HG03378 (cell line): ENCODE measurements at regions not wholly inside any gene's neighbourhood (a gene's known extent, or its start where the extent isn't known, plus 50 kb on each side); places are given as distances from the start of the nearest gene placed in this dataset.

Experiments
- ATAC-seq: cut with Tn5 transposase; IDR thresholded peaks from one replicate; pipeline ENCODE4 v1.9.1; 2021; ENCODE audit warnings: mild to moderate bottlenecking, moderate library complexity; ENCODE audit not compliant: unreplicated experiment

DNA sequence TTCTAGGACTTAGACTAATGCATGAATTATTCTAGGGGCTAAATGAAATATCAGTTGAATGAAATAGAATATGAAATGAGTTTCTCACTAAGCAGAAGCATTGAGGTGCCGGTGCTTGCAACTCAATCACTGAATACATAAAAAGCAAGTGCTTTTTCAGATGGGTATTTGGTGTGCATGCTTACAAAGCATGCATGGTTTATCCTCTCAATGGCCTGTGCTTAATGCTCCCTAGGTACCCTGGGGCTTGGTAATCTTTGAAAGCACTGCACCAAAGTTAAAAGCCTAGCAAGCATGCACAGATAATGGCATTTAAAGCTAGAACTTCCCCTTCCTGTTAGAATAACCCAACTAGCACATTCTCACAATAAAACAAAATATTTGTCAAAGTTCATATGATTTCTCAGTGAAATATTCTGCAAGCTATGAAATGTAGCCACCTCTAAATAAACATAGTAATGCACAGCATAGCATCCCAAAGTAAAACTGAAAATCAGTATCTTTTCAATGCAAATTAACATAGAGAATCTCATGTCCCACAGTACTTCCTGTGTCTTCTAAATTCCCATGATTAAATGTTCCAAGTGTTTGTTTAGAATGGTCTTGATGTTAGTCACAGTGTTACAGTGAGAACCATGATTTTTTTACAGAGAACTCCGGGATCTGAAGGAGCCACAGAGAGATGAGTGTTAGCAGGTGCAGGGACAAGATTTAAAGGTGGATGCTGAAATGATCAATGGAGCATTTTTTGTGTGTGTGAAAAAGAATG is 143.4 kb upstream of the CDH6 start:
- ATAC-seq, result no peak

DNA sequence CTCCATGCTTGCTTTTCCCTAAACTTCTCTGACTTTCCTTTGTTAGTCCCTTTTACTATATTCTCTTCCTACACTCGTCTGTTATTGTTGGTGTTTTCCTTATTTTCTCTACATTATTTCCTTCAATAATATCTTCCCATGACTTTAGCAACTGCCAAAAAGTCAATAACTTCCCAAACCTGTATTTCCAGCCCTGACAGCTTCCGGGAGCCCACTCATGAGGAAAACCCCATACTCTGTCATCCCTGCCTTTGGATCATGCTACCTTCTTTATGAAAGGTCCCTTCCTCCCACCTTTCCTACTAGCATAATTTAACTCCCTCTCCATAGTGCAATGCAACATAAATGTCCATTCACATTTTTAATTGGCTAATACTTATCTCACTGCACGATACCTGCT is 144.0 kb upstream of the CDH6 start:
- no peak for ATAC-seq

DNA sequence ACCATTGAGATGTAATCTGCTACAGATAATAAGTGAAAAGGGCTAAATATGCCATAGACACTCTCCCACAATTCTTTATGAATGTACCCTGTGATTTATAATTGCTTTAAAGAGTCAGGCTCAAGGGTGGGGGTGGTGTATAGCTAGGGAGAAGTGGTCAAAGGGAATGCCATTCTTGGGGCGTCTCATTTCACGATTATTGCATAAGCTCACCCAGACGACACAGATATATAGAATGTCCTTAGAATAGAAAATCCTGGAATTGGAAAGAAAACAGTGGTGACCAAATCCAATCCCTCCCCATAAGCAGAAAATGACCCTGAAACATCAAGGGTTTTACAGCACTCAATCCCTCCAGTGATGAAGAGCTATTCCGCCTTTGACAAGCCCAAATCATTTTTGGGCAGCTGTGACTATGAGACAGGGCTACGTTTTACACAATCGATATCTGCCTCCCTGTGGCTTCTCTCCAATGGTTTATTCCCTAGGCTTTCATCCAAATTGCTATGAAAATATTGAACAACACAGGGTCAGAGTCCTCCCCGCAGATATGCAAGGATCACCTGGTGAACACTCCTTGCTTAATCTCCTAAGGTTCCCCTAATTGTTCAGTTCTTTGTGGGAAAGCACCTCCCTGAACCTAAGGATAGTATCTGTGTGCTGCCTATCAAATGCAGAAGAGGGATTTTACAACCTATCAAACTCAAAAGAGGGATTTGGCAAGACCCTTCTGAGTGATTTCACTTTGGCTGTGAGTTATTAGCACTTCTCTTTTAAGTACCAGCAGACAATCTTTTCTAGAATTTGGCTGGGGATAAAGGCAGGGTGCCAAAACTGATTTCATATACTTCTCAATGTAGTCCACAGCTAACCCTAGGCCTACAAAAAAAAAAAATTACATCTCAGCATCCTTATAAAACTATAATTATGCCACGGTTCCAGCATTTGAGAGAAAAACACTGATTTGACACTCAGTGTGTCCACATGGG is 144.9 kb upstream of the CDH6 start:
- ATAC-seq, result no peak

DNA sequence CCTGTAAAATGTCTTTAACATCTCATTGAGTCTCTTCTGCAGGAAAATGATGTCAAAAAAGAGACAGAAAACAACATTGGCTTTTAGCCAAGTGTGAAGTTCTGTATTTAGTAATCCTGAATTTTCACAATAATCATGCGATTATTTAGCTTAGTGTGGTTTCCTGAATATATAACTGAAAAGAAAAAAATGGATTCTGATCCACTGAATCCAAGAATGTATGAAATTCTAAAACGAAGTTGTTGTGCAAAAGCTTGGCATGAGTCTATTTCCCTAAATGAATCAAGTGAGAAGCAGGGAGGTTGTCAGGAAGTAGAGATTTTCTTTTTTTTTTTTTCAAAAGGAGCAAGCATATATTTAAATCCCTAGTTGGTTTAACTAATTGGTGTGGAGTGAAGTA is 145.9 kb upstream of the CDH6 start:
- ATAC-seq, result no peak

DNA sequence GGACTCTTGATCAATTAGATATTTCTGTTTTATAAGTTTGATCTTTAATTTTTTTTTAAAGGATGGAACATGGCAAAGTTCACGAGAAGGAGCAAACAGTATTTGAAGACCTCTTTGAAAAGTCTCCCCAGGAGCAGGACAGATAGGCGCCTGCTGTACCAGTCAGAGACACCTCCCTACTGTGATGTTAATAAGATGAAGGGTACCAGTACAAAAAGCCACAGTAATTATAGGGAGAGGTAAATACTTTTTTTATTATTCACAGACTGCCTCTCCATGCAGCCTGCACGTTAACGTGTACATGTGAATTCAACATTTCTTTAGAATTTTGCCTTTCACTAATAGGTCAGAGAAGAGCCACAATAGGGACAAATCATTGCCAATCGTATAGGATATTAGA is 146.5 kb upstream of the CDH6 start:
- no peak for ATAC-seq

DNA sequence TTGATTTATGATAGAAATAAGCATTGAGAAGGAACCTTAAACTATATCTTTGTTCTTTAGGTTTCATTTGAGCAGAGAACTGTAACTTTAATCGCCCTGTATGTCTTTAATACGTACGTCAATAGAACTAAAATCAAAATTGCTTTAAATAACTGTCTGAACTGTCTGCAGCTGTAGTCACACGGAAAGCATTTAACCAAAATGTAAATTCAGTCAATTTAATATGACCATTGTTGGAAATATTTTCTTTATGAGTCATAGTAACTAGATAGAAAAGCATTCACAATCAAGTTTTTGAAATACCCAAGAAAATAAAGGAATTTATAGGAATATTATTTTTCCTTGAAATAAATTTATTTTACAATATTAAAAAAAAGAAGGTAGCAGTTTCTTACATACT is 157.1 kb upstream of the CDH6 start:
- no peak for ATAC-seq

DNA sequence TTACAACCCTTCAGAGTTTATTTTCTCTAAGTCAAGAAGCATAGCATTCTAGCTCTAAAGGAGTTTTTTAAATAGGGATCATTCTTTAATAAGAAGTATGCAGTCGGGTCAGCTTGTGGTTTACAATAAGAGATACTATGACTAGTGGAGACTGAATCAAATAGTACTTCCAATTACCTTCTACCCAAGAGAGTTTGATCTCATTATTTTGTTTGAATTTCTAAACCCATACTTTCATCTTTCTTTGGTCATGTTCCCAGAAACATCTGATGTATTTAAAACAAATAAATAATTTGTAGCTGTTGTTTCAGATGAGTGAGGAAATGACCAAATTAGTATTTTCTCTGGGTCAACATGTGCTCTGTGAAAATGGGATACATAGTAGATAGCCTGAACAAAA is 160.2 kb upstream of the CDH6 start:
- ATAC-seq, result no peak

DNA sequence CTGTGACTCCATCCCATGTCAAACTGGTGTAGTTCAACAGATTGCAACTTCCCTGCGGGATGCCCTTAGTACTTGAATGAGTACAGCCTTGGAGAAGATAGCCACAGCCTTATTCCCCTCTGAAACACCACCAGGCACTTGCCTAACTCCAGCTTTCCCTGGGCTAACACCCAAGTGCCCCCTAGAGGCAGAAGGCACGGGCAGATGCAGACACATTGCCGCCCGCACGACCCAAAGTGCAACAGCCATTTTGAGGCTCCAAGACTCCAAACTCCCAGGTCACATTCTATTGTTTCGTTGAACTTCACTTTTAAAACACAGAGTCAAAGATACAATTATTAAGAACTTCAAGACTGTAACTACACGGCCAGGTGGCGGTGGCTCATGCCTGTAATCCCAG is 163.6 kb upstream of the CDH6 start:
- no peak for ATAC-seq

DNA sequence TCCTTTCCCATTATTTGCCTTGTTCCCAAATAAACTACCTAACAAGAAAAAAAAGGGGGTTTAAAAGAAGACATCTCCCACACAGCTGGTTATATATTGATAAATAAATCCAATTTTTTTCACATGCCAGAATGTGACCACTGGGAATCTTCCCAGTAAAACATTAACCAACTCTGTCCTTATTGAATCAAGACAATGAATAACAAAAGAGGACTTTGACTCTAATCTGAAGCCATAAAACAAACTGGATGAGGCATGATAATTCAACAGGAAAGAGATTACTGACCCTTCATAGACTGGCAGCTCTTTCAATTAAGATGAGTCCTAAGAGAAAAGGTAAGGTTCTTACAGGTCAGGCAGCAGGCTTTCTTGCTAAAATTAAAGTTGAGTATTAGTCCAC is 165.8 kb upstream of the CDH6 start:
- no peak for ATAC-seq

DNA sequence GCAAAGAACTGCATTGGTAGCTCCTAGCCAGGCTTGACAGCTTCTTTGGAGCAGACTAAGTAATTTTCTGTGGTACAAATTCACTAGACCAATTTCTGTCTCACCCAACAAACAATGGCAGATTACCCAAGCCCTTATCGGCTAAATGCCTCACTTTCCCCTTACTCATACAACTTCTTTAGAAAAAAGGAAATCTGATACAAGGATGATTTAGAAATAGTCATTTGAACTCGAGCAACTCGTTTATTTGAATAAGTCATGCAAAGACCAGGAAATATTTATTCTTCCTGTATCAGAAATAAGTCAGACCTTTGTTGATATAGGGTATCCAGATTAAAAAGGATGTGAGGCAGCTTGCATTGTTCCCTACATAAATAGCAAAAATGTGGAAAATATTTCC is 170.4 kb upstream of the CDH6 start:
- no peak for ATAC-seq

DNA sequence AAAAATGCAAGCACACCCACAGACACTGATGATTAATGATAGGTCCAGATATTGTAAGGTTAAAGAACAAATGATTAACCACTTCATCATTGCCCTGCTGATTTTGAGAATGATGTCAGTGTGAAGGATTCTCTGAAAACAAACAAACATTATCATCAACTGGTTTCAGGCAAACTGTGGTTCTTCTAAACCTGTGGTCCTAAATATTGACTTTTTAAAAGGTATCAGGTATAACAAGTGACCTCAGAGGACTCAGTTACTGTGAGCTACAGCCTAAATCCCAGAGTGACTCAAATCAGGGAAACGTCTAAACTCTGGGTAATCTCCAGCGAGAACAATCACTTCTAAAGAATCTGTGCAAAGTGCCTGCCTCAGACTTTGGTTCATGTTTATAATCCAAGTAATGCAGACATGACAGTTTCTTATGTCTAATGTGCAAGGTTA is 172.3 kb upstream of the CDH6 start:
- ATAC-seq, result no peak

DNA sequence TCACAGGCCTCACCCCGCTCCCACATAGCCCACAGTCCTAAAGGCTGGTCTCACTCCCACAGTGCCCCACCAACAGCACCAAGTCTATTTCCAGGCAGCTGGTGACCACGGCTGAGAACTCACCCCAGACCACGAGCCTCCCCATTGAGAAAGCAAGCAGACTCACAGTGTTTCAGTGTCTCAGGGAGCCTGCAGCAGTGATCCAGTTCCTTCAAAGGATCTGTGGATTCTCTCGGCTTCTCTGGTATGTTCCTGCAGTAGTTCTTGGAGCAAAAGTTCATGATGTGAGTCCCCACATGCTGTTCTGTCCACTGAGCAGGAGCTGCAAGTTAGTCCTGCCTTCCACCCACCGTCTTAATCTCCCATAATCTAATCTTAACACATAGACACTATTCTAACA is 185.3 kb upstream of the CDH6 start:
- no peak for ATAC-seq

DNA sequence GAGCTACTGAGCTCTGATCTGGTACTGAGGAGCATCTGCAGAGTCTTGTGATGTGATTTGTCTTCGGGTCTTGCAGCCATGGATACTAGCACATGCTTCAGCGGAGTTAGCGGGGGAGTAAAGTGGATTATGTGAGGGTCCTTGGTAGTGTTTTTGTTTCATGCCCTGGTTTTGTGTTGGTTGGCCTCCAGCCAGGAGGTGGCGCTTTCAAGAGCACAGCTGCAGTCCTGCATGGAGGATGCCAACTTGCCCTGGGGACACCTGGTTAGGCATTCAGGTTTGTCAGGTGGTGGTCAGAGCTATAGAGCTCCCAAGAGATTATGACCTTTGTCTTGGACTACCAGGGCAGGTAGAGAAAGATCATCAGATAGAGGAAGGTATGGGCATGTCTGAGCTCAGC is 185.8 kb upstream of the CDH6 start:
- ATAC-seq, result no peak

DNA sequence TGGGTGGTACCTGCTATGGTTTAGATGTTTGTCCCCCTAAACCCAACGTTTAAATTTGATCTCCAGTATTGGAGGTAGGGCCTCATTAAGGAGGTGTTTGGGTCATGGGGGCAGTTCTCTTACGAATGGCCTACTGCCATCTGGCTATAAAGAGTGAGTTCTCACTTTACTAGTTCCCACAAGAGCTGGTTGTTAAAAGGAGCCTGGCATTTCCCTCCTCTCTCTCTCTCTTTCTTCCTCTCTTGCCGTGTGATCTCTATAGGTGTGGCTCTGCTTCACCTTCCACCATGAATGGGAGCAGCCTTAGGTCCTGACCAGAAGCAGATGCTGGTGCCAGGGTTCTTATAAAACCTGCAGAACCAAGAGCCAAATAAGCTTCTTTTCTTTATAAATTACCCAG is 193.2 kb upstream of the CDH6 start:
- ATAC-seq, result no peak

DNA sequence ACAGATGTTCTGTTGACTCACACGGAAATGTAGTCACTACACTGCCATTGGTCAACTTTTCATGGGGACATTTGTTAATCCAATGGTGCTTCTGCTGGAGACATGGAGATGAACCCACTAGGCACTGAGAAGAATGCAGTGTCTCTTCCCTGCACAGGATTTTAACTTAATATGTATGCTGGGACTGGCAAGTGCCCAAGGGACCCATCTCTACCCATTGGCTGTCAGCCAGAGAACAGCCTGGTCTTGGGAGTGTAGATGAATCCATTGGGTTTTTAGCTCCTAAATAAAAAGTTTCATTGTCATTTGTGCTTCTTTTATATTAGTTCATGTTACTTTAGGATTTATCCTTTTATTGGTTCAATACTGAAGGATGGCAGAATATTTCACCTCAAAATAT is 195.8 kb upstream of the CDH6 start:
- no peak for ATAC-seq

DNA sequence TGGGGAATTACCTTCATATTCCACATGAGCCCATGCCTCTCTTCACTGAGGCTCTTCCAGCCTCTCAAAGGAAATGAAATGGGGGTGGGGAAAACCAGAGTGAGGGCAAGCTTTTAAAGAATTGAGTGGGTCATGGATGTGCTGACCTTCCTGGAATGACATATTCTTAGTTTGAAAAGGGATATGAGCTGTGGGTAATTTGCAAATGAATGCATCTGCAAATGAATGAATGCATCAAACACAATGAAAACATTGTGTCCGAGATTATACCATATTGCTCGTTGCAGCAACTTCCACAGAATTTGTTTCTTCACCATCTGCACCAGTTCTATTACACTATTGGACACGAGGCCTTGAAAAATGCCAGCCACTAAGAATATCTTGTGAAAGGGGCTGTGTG is 198.6 kb upstream of the CDH6 start:
- no peak for ATAC-seq

DNA sequence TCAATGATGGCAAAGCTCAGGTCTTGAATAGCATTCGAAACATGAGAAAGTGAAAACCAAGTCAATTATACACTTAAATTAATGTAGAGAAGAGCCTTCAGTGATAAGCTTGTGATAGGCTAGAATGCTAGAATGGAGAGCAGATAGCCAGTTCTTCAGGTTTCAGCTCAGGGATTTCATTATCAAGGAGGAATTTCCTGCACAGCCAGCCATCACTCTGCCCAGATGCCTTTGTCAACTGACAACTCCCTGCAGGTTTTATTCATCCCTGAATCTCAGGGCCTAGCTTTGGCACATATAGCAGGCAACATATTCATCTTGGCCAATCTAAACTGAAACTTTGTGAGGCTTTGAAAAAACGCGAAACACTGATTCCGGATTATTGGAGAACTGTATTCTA is 199.3 kb upstream of the CDH6 start:
- no peak for ATAC-seq

DNA sequence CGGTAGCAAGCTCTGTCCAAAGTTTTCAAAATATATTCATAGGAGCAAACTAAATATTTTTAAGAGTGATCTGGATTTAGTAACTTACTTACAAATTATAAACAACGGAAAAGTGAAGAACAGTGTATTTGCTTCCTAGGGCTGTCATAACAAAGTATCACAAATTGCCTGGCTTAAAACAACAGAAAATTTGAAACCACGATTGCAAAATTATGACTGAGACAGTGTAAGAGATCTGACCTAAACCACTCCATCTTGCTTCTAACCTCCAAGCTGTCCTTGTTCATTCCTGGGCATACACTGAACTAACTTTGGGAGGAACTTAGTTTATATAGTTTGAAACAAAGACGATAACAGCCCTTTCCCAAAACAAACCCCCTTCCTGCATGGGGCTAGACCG is 202.0 kb upstream of the CDH6 start:
- ATAC-seq, result no peak

DNA sequence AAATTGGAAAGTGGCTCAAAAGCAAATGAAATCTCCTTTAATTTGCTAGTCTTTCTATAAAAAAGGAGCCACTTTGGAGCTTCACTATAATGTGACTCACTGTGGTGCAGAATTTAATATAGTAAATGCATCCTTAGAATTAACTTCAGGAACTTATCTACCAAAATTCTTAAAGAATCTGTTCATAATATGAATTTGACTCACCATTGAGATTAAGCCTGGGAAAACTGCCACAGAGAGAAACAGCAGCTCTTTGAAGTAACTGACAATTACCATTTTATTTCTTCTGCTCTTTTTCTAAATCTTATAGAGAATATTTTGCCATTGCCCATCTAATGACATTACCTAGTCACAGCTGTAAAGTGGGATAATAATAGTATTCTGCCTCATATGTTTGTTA is 211.9 kb upstream of the CDH6 start:
- ATAC-seq, result no peak

DNA sequence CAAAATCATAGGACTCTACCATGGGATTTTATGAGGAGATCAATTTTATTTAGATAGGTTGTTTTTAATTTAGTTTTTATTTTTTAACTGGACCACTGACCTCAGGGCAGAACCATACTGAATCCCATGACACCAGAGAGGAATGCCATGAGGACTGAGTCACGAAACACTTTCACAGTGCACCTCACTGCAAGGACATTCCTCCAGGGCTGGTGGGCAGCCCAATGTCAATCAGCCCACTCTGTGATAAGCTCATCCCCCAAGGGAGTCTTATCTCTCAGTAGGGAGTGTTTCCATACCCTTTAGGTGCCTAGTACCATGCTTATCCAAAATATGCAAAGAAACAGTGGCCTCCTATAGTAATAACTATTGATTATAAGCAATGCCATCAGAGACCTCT is 224.5 kb upstream of the CDH6 start:
- ATAC-seq, result no peak

DNA sequence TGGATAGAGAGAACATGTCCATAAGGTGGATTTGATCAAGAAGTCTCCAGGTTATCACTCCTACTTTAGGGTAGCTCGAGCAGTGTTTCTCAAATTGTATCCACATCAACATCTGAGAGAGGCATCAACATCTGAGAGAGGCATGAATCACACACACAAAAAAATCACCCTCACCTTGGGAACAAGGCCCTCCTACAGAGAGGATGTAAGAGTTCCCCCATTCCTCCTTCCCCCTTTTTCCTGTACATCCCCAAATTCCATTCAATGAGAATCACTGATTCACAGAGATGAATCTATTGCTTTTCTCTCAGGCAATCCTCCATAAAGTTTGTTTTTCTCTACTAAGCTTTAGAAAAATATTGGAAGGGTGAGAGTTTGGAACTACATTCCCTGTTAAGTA is 233.4 kb upstream of the CDH6 start:
- ATAC-seq, result no peak

DNA sequence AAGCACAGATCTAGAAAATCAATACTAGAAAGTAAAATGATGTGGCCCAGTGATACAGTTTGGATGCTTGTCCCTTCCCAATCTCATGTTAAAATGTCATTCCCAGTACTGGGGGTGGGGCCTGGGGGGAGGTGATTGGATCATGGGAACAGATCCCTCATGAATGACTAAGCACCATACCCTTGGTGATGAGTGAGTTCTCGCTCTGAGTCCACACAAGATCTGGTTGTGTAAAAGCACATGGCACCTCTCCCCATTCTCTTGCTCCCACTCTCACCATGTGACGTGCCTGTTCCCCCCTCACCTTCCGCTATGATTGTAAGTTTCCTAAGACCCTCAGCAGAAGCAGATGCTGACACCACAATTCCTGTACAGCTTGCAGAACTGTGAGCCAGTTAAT is 234.2 kb upstream of the CDH6 start:
- no peak for ATAC-seq
